ENCODE measurements at regions not wholly inside any gene's neighbourhood (a gene's known extent, or its start where the extent isn't known, plus 50 kb on each side); places are given as distances from the start of the nearest gene placed in this dataset.

DNA sequence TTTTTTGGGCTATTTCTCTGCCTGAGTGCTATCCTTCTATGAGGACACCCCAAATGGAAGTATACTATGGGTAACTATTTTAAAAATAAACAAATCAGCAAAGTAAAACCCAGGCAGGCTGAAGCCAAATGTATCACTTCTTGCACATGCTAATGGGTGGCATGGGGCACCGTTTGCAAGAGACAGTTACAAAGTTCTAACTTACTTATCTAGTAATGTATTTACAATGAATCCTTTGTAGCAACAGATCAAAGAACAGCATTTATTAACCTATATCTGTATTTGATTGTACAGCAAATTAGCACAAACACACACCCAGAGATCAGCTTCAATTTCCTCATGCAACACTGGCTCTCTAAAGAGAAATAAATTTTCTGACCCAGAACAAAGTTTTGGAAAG, 225.5 kb downstream of the ZNF674 start:
- Histone ChIP-seq H3K4me1 (no peaks in the 10 kb centered on the region), H3K79me2 (ENCODE audit: low read depth) (no peaks in the 10 kb centered on the region), H4K20me1 (ENCODE audit: low read depth) (no peaks in the 10 kb centered on the region), H3K9me3 (ENCODE audit: low read depth) (no peaks in the 10 kb centered on the region), H3F3A (ENCODE audit: low read depth) (no peaks in the 10 kb centered on the region), H3K27ac (no peak overlapping the region), H3K27me3 (no peaks in the 10 kb centered on the region), H3K4me2 (no peak overlapping the region), H2AFZ (replicated peaks) (no peak overlapping the region), H3K4me3 (no peak overlapping the region), H3K9ac (no peak overlapping the region), H3K36me3 (no peaks in the 10 kb centered on the region)
- Mint-ChIP-seq H3K27me3 (ENCODE audit: insufficient read depth, low read depth) (peaks cover 4% of the 10 kb centered on the region), H3K4me3 (no peak overlapping the region), H3K4me1 (peaks cover 2% of the 10 kb centered on the region), H3K27ac (no peak overlapping the region), H3K9me3 (peaks cover 13% of the 10 kb centered on the region), H3K36me3 (peaks cover 3% of the 10 kb centered on the region)
- TF ChIP-seq EZH2phosphoT487 (IDR thresholded peaks at IDR 0.05) (no peak), EZH2 (IDR thresholded peaks at IDR 0.05) (no peak)
- TF ChIP-seq, protein P1, sequence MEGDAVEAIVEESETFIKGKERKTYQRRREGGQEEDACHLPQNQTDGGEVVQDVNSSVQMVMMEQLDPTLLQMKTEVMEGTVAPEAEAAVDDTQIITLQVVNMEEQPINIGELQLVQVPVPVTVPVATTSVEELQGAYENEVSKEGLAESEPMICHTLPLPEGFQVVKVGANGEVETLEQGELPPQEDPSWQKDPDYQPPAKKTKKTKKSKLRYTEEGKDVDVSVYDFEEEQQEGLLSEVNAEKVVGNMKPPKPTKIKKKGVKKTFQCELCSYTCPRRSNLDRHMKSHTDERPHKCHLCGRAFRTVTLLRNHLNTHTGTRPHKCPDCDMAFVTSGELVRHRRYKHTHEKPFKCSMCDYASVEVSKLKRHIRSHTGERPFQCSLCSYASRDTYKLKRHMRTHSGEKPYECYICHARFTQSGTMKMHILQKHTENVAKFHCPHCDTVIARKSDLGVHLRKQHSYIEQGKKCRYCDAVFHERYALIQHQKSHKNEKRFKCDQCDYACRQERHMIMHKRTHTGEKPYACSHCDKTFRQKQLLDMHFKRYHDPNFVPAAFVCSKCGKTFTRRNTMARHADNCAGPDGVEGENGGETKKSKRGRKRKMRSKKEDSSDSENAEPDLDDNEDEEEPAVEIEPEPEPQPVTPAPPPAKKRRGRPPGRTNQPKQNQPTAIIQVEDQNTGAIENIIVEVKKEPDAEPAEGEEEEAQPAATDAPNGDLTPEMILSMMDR (IDR thresholded peaks at IDR 0.05), result no peak
- DNase-seq (ENCODE audit: low spot score), result no peak

DNA sequence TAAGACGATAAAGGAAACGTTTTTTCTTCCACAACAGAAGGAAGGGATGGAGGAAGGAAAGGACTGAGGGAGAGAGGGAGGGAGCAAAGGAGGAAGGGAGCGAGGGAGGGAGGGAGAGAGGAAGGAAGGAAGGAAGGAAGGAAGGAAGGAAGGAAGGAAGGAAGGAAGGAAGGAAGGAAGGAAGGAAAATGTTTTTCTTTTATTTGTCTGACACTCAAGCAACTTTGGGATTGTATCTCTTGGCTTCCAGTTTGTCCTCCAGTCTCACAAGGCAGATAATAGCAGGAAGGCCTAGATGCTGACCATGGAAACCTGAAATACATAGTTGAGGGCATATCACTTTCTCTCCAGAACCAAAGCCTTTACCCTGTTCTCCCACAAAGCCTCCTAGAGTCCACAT, 226.7 kb downstream of the ZNF674 start:
- Histone ChIP-seq H4K20me1 (ENCODE audit: low read depth) (no peaks in the 10 kb centered on the region), H3K9me3 (ENCODE audit: low read depth) (no peaks in the 10 kb centered on the region), H3K4me2 (no peak overlapping the region), H3K27me3 (no peaks in the 10 kb centered on the region), H3K4me1 (no peaks in the 10 kb centered on the region), H3F3A (ENCODE audit: low read depth) (no peaks in the 10 kb centered on the region), H3K79me2 (ENCODE audit: low read depth) (no peaks in the 10 kb centered on the region), H3K4me3 (no peak overlapping the region), H2AFZ (replicated peaks) (no peak overlapping the region), H3K36me3 (no peaks in the 10 kb centered on the region), H3K27ac (no peak overlapping the region), H3K9ac (no peak overlapping the region)
- no peak for DNase-seq (ENCODE audit: low spot score)
- peaks cover 13% of the 10 kb centered on the region for H3K9me3 Mint-ChIP-seq
- TF ChIP-seq EZH2phosphoT487 (IDR thresholded peaks at IDR 0.05) (no peak), EZH2 (IDR thresholded peaks at IDR 0.05) (no peak)
- TF ChIP-seq, protein P1 (IDR thresholded peaks at IDR 0.05), result no peak
- peaks cover 2% of the 10 kb centered on the region for H3K36me3 Mint-ChIP-seq
- no peak overlapping the region for H3K27ac Mint-ChIP-seq
- no peaks in the 10 kb centered on the region for H3K4me1 Mint-ChIP-seq
- peaks cover 4% of the 10 kb centered on the region for H3K27me3 Mint-ChIP-seq (ENCODE audit: insufficient read depth, low read depth)
- no peak overlapping the region for H3K4me3 Mint-ChIP-seq

DNA sequence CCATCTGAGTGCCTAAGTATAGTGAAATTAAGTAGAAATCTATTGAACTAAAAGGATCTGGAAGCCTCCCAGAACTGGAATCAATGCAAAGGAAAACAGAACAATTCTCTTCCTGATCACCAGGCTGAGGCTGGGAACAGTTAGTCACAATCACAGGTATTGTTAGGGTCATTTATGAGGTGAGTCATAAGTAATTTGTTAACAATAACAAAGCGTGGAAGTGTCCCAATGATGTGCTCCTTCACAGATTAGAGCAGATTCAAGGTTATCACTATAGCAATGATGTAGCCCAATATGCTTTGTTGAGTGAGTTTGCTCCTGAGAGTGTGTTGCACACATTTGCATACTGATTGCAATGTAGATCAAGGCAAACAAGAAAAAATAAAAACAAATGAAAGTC, 228.1 kb downstream of the ZNF674 start:
- H3K27ac Mint-ChIP-seq, result no peak overlapping the region
- Histone ChIP-seq H3K9me3 (ENCODE audit: low read depth) (no peaks in the 10 kb centered on the region), H3K27ac (no peak overlapping the region), H3K27me3 (no peaks in the 10 kb centered on the region), H3K9ac (no peak overlapping the region), H4K20me1 (ENCODE audit: low read depth) (no peaks in the 10 kb centered on the region), H3K4me1 (no peaks in the 10 kb centered on the region), H3F3A (ENCODE audit: low read depth) (no peaks in the 10 kb centered on the region), H2AFZ (replicated peaks) (no peak overlapping the region), H3K36me3 (no peaks in the 10 kb centered on the region), H3K79me2 (ENCODE audit: low read depth) (no peaks in the 10 kb centered on the region), H3K4me3 (no peak overlapping the region), H3K4me2 (no peak overlapping the region)
- H3K4me3 Mint-ChIP-seq, result no peak overlapping the region
- H3K9me3 Mint-ChIP-seq, result peaks cover 8% of the 10 kb centered on the region
- peaks cover 2% of the 10 kb centered on the region for H3K4me1 Mint-ChIP-seq
- H3K36me3 Mint-ChIP-seq, result no peaks in the 10 kb centered on the region
- DNase-seq (ENCODE audit: low spot score), result no peak
- TF ChIP-seq EZH2 (IDR thresholded peaks at IDR 0.05) (no peak), EZH2phosphoT487 (IDR thresholded peaks at IDR 0.05) (no peak)
- TF ChIP-seq, protein P1 (IDR thresholded peaks at IDR 0.05), result no peak
- H3K27me3 Mint-ChIP-seq (ENCODE audit: insufficient read depth, low read depth), result peaks cover 4% of the 10 kb centered on the region

Data from neural progenitor cell (in vitro differentiated cells).